DOHH2 (cell line): ENCODE measurements at regions not wholly inside any gene's neighbourhood (a gene's known extent, or its start where the extent isn't known, plus 50 kb on each side); places are given as distances from the start of the nearest gene placed in this dataset.
"Not testable (repeated sequence)": the region's sequence is repeated elsewhere in the genome, so short reads cannot be mapped to it uniquely, and the experiment has no call there.

Source experiments
- H3F3A ChIP-seq: fragments of 200-600 bp; sonication (generic), shearing (Covaris generic); 2 replicates; pipeline ENCODE4 v1.6.0; 2016; ENCODE audit warnings: antibody characterized with exemption, mild to moderate bottlenecking; ENCODE audit not compliant: control insufficient read depth, insufficient read depth
- H3K27ac ChIP-seq: fragments of 200-600 bp; sonication (generic); 2 replicates; pipeline ENCODE4 v1.5.1; 2014; ENCODE audit warnings: low read depth, mild to moderate bottlenecking, low read length, moderate library complexity
- H3K27me3 ChIP-seq: fragments of 200-600 bp; sonication (generic); 2 replicates; pipeline ENCODE4 v1.6.1; 2014; ENCODE audit warnings: mild to moderate bottlenecking, low read length, mixed read lengths; ENCODE audit not compliant: control insufficient read depth
- H3K36me3 ChIP-seq: fragments of 200-600 bp; sonication (generic); 2 replicates; pipeline ENCODE4 v1.6.1; 2014; ENCODE audit warnings: mild to moderate bottlenecking, low read length, moderate library complexity, mixed read lengths; ENCODE audit not compliant: control insufficient read depth
- H3K4me1 ChIP-seq: fragments of 200-600 bp; sonication (generic); 2 replicates; pipeline ENCODE4 v1.6.1; 2014; ENCODE audit warnings: mild to moderate bottlenecking, low read length, mixed read lengths; ENCODE audit not compliant: control insufficient read depth
- H3K4me2 ChIP-seq: fragments of 200-600 bp; sonication (generic); 2 replicates; pipeline ENCODE4 v1.6.0; 2014; ENCODE audit warnings: mild to moderate bottlenecking, low read length, moderate library complexity
- H3K4me3 ChIP-seq: fragments of 200-600 bp; sonication (generic); 2 replicates; pipeline ENCODE4 v1.5.1; 2014; ENCODE audit warnings: mild to moderate bottlenecking, low read length, mixed read lengths
- H3K79me2 ChIP-seq: fragments of 200-600 bp; sonication (generic); 2 replicates; pipeline ENCODE4 v1.6.1; 2014; ENCODE audit warnings: mild to moderate bottlenecking, low read length, mixed read lengths; ENCODE audit not compliant: control insufficient read depth
- H3K9me2 ChIP-seq: fragments of 200-600 bp; sonication (generic); replicated peaks from 2 replicates; pipeline ENCODE4 v1.6.1; 2014; ENCODE audit warnings: mild to moderate bottlenecking, low read length, mixed read lengths; ENCODE audit not compliant: control insufficient read depth
- H3K9me3 ChIP-seq: fragments of 200-600 bp; sonication (generic); 2 replicates; pipeline ENCODE4 v1.6.1; 2014; ENCODE audit warnings: antibody characterized with exemption, low read length, mixed read lengths; ENCODE audit not compliant: control insufficient read depth, insufficient read depth
- H4K20me1 ChIP-seq: fragments of 200-600 bp; sonication (generic); 2 replicates; pipeline ENCODE4 v1.6.0; 2014; ENCODE audit warnings: low read depth, mild to moderate bottlenecking, antibody characterized with exemption, low read length, moderate library complexity; ENCODE audit not compliant: control insufficient read depth, insufficient read depth
- EZH2phosphoT487 ChIP-seq: fragments of 200-600 bp; sonication (generic); IDR thresholded peaks from 2 replicates; pipeline ENCODE4 v1.6.1; 2017; ENCODE audit warnings: borderline replicate concordance, mild to moderate bottlenecking, antibody characterized with exemption, low read length, moderate library complexity, mixed read lengths
- TF ChIP-seq, protein P1 (sequence below): fragments of 200-600 bp; sonication (generic); IDR thresholded peaks from one replicate; pipeline ENCODE4 v1.5.1; 2014; ENCODE audit warnings: antibody characterized with exemption, mild to moderate bottlenecking, low read depth, low read length; ENCODE audit not compliant: poor library complexity, severe bottlenecking

- no peaks in the 10 kb centered on the region for H4K20me1 ChIP-seq
- no peaks in the 10 kb centered on the region for H3K79me2 ChIP-seq
- TF ChIP-seq, protein P1, sequence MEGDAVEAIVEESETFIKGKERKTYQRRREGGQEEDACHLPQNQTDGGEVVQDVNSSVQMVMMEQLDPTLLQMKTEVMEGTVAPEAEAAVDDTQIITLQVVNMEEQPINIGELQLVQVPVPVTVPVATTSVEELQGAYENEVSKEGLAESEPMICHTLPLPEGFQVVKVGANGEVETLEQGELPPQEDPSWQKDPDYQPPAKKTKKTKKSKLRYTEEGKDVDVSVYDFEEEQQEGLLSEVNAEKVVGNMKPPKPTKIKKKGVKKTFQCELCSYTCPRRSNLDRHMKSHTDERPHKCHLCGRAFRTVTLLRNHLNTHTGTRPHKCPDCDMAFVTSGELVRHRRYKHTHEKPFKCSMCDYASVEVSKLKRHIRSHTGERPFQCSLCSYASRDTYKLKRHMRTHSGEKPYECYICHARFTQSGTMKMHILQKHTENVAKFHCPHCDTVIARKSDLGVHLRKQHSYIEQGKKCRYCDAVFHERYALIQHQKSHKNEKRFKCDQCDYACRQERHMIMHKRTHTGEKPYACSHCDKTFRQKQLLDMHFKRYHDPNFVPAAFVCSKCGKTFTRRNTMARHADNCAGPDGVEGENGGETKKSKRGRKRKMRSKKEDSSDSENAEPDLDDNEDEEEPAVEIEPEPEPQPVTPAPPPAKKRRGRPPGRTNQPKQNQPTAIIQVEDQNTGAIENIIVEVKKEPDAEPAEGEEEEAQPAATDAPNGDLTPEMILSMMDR: no peak
- TF ChIP-seq EZH2phosphoT487: no peak
- H3K27me3 ChIP-seq: no peaks in the 10 kb centered on the region
- no peaks in the 10 kb centered on the region for H3F3A ChIP-seq
- H3K4me1 ChIP-seq: no peaks in the 10 kb centered on the region
- H3K27ac ChIP-seq: no peak overlapping the region
- no peak overlapping the region for H3K4me2 ChIP-seq
- H3K9me2 ChIP-seq: no peaks in the 10 kb centered on the region
- no peak overlapping the region for H3K4me3 ChIP-seq
- no peaks in the 10 kb centered on the region for H3K9me3 ChIP-seq
- H3K36me3 ChIP-seq: no peaks in the 10 kb centered on the region
These were observed 87.9 kb upstream of the B3GAT1 start for GRCh38 chr11:134499990-134500389.

GRCh38 chr11:134498326-134499139 lies 86.5 kb upstream of the B3GAT1 start:
- Histone ChIP-seq H3K4me3 (no peak overlapping the region), H3K27me3 (no peaks in the 10 kb centered on the region), H3K4me1 (no peaks in the 10 kb centered on the region), H3K27ac (no peak overlapping the region), H3K9me2 (no peaks in the 10 kb centered on the region), H3F3A (no peaks in the 10 kb centered on the region), H3K36me3 (no peaks in the 10 kb centered on the region), H3K4me2 (no peak overlapping the region), H3K9me3 (no peaks in the 10 kb centered on the region), H4K20me1 (no peaks in the 10 kb centered on the region), H3K79me2 (no peaks in the 10 kb centered on the region)
- no peak for TF ChIP-seq EZH2phosphoT487
- TF ChIP-seq, protein P1: no peak

GRCh38 chr11:134497586-134497985 lies 85.5 kb upstream of the B3GAT1 start:
- H3K27me3 ChIP-seq: no peaks in the 10 kb centered on the region
- H3K27ac ChIP-seq: no peak overlapping the region
- no peak overlapping the region for H3K4me2 ChIP-seq
- no peaks in the 10 kb centered on the region for H3F3A ChIP-seq
- H3K79me2 ChIP-seq: no peaks in the 10 kb centered on the region
- H3K9me3 ChIP-seq: no peaks in the 10 kb centered on the region
- no peaks in the 10 kb centered on the region for H4K20me1 ChIP-seq
- no peaks in the 10 kb centered on the region for H3K4me1 ChIP-seq
- H3K9me2 ChIP-seq: no peaks in the 10 kb centered on the region
- TF ChIP-seq EZH2phosphoT487: no peak
- TF ChIP-seq, protein P1: no peak
- H3K4me3 ChIP-seq: no peak overlapping the region
- H3K36me3 ChIP-seq: no peaks in the 10 kb centered on the region

GRCh38 chr11:134496058-134496457 lies 84.0 kb upstream of the B3GAT1 start:
- not testable (repeated sequence) for H3K4me3 ChIP-seq, H3K4me1 ChIP-seq, H3K36me3 ChIP-seq, H3F3A ChIP-seq, H3K27me3 ChIP-seq, H3K79me2 ChIP-seq, H3K27ac ChIP-seq, H3K9me2 ChIP-seq, H4K20me1 ChIP-seq, H3K4me2 ChIP-seq, H3K9me3 ChIP-seq

DNA sequence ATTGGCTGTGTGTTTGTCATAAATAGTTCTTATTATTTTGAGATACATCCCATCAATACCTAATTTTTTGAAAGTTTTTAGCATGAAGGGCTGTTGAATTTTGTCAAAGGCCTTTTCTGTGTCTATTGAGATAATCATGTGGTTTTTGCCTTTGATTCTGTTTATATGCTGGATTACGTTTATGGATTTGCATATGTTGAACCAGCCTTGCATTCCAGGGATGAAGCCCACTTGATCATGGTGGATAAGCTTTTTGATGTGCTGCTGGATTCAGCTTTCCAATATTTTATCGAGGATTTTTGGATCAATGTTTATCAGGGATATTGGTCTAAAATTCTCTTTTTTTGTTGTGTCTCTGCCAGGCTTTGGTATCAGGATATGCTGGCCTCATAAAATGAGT lies 82.4 kb upstream of the B3GAT1 start:
- not testable (repeated sequence) for H3K79me2 ChIP-seq, H3K4me1 ChIP-seq, H3K27ac ChIP-seq, H4K20me1 ChIP-seq, H3K27me3 ChIP-seq, H3K36me3 ChIP-seq, H3K4me3 ChIP-seq, H3K9me2 ChIP-seq, H3K9me3 ChIP-seq, H3F3A ChIP-seq, H3K4me2 ChIP-seq

DNA sequence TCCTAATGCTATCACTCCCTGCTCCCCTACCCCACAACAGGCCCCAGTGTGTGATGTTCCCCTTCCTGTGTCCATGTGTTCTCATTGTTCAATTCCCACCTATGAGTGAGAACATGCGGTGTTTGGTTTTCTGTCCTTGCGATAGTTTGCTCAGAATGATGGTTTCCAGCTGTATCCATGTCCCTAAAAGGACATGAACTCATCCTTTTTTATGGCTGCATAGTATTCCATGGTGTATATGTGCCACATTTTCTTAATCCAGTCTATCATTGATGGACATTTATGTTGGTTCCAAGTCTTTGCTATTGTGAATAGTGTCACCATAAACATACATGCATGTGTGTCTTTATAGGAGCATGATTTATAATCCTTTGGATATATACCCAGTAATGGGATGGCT lies 80.4 kb upstream of the B3GAT1 start:
- H4K20me1 ChIP-seq, H3K9me3 ChIP-seq, H3F3A ChIP-seq, H3K4me1 ChIP-seq, H3K9me2 ChIP-seq, H3K36me3 ChIP-seq, H3K27ac ChIP-seq, H3K27me3 ChIP-seq, H3K79me2 ChIP-seq, H3K4me2 ChIP-seq, H3K4me3 ChIP-seq: not testable (repeated sequence)
